SK-N-MC (cell line): ENCODE measurements at regions not wholly inside any gene's neighbourhood (a gene's known extent, or its start where the extent isn't known, plus 50 kb on each side); places are given as distances from the start of the nearest gene placed in this dataset.

ENCODE experiments used
- EZH2 ChIP-seq: fragments of 200-600 bp; sonication (generic); IDR thresholded peaks from one replicate; pipeline ENCODE4 v1.6.1; 2017; ENCODE audit warnings: antibody characterized with exemption
- FOXP2 ChIP-seq: optimal IDR thresholded peaks from 2 replicates; pipeline ENCODE3; 2011; ENCODE audit warnings: mild to moderate bottlenecking, moderate library complexity; ENCODE audit not compliant: insufficient read depth; ENCODE audit errors: extremely low read length, control extremely low read depth
- POLR2AphosphoS5 ChIP-seq: IDR thresholded peaks from 2 replicates; pipeline ENCODE4 v1.6.1; 2012; ENCODE audit warnings: mild to moderate bottlenecking, low read depth, low read length, borderline replicate concordance

GRCh38 chr4:66769441-66769840 lies 775.9 kb downstream of the CENPC start:
- TF ChIP-seq POLR2AphosphoS5 (no peak), EZH2 (no peak), FOXP2 (no peak)
